Smooth muscle cell (in vitro differentiated cells): ENCODE measurements at regions not wholly inside any gene's neighbourhood (a gene's known extent, or its start where the extent isn't known, plus 50 kb on each side); places are given as distances from the start of the nearest gene placed in this dataset.

Experiments
- DNase-seq: peaks from one replicate; lab custom pipeline; 2025; ENCODE audit not compliant: unreplicated experiment; lab: John Stamatoyannopoulos, UW
- H2AFZ ChIP-seq: fragments of 200-600 bp; sonication (generic); 2 replicates; pipeline ENCODE4 v1.6.0; 2016; ENCODE audit warnings: antibody characterized with exemption, low read depth, mild to moderate bottlenecking
- H3F3A ChIP-seq: fragments of 200-600 bp; sonication (generic); 2 replicates; pipeline ENCODE4 v1.6.0; 2017; ENCODE audit warnings: antibody characterized with exemption, low read depth
- H3K27ac ChIP-seq: fragments of 200-600 bp; sonication (generic); 2 replicates; pipeline ENCODE4 v1.5.1; 2016; ENCODE audit warnings: low read depth, mild to moderate bottlenecking
- H3K27me3 ChIP-seq: fragments of 200-600 bp; sonication (generic); 2 replicates; pipeline ENCODE4 v1.6.1; 2016; ENCODE audit warnings: low read depth, mild to moderate bottlenecking
- H3K36me3 ChIP-seq: fragments of 200-600 bp; sonication (generic); 2 replicates; pipeline ENCODE4 v1.5.1; 2016; ENCODE audit warnings: low read depth
- H3K4me1 ChIP-seq: fragments of 200-600 bp; sonication (generic); 2 replicates; pipeline ENCODE4 v1.5.1; 2016; ENCODE audit warnings: low read depth
- H3K4me2 ChIP-seq: fragments of 200-600 bp; sonication (generic); 2 replicates; pipeline ENCODE4 v1.6.0; 2016; ENCODE audit warnings: mild to moderate bottlenecking
- H3K4me3 ChIP-seq: fragments of 200-600 bp; sonication (generic); 2 replicates; pipeline ENCODE4 v1.5.1; 2016; ENCODE audit warnings: mild to moderate bottlenecking
- H3K79me2 ChIP-seq: fragments of 200-600 bp; sonication (generic); 2 replicates; pipeline ENCODE4 v1.6.0; 2016; ENCODE audit warnings: low read depth, mild to moderate bottlenecking
- H3K9ac ChIP-seq: fragments of 200-600 bp; sonication (generic); 2 replicates; pipeline ENCODE4 v1.6.0; 2016; ENCODE audit warnings: low read depth
- H3K9me3 ChIP-seq: fragments of 200-600 bp; sonication (generic); replicated peaks from 2 replicates; pipeline ENCODE4 v1.5.1; 2016; ENCODE audit warnings: low read depth
- H4K20me1 ChIP-seq: fragments of 200-600 bp; sonication (generic); 2 replicates; pipeline ENCODE4 v1.6.0; 2016; ENCODE audit warnings: low read depth
- WGBS: methylation state at CpG from one replicate; pipeline ENCODE4 v1.1.7; 2016; ENCODE audit warnings: low lambda C conversion rate; 5-methylcytosine and 5-hydroxymethylcytosine counted together
- TF ChIP-seq, protein P1 (sequence below): fragments of 200-600 bp; sonication (generic); IDR thresholded peaks from 2 replicates; pipeline ENCODE4 v1.5.1; 2017; ENCODE audit warnings: borderline replicate concordance, mild to moderate bottlenecking, antibody characterized with exemption; ENCODE audit not compliant: insufficient read depth, poor library complexity, severe bottlenecking

DNA sequence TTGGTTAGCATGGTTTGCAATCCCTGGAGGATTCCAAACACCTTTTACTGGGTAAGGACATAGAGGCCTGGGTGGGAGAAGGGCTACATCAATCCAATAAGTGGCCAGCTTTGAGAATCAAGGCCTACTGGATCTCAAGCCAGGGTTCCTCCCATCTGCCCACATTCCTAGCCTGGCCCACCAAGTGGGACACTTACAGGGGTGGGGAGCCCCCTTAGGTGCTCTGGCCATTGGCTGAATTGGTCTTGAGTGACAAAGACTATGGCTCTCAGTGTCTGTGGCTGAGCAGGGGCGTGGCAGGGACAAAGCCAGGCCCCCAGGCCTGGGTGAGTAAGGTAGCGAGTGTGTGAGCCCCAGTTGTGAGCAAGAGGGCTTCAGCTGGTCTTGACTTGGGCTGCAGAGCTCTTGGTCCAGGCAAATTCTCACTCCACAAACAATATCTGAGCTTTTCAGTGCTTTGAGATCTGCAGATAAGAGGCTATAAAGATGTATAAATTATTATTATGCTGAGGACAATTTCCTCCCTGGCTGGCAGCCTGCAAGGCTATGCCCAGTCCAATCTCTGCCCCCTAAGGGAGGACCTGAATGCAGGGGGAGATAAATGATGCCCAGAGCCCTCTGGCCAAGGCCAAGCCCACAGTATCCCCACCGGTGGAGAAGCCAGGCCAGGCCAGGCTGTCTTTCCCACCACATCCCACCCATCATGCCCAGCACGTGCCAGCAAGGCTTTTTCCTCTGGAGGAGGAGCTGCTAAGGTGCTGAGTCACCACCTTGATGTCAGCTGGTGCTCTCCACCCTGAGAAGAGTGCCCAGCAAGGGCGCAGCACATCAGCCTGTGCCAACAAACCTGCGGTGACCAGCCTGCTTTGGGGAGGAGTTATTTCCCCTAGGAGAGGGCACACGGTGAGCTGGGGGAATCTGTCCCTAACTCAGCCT is 80.7 kb upstream of the DUSP5 start:
- no peak overlapping the region for H3K4me3 ChIP-seq
- no peak for DNase-seq
- no peaks in the 10 kb centered on the region for H3K27me3 ChIP-seq
- no peaks in the 10 kb centered on the region for H3F3A ChIP-seq
- no peak overlapping the region for H3K27ac ChIP-seq
- TF ChIP-seq, protein P1, sequence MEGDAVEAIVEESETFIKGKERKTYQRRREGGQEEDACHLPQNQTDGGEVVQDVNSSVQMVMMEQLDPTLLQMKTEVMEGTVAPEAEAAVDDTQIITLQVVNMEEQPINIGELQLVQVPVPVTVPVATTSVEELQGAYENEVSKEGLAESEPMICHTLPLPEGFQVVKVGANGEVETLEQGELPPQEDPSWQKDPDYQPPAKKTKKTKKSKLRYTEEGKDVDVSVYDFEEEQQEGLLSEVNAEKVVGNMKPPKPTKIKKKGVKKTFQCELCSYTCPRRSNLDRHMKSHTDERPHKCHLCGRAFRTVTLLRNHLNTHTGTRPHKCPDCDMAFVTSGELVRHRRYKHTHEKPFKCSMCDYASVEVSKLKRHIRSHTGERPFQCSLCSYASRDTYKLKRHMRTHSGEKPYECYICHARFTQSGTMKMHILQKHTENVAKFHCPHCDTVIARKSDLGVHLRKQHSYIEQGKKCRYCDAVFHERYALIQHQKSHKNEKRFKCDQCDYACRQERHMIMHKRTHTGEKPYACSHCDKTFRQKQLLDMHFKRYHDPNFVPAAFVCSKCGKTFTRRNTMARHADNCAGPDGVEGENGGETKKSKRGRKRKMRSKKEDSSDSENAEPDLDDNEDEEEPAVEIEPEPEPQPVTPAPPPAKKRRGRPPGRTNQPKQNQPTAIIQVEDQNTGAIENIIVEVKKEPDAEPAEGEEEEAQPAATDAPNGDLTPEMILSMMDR = no peak
- no peak overlapping the region for H2AFZ ChIP-seq
- no peak overlapping the region for H3K9ac ChIP-seq
- WGBS = 88% methylated on average over 7 of the region's 7 CpGs
- no peaks in the 10 kb centered on the region for H3K79me2 ChIP-seq
- H4K20me1 ChIP-seq = no peaks in the 10 kb centered on the region
- no peaks in the 10 kb centered on the region for H3K9me3 ChIP-seq
- no peak overlapping the region for H3K4me2 ChIP-seq
- H3K4me1 ChIP-seq = no peaks in the 10 kb centered on the region
- no peaks in the 10 kb centered on the region for H3K36me3 ChIP-seq

DNA sequence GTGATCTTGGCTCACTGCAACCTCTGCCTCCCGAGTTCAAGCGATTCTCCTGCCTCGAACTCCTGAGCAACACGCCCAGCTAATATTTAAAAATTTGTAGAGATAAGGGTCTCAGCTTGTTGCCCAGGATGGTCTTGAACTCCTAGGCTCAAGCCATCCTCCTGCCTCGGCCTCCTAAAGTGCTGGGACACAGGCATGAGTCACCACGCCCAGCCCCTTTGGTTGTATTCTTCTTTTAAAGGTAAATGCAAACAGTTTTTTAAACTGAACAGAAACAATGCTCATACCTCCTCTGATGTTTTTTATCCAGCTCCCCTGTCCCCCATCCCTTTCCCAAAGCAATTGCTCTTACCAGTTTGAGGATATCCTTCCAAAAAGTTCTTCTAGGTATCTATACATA is 79.5 kb upstream of the DUSP5 start:
- WGBS = 79% methylated on average over 6 of the region's 6 CpGs

DNA sequence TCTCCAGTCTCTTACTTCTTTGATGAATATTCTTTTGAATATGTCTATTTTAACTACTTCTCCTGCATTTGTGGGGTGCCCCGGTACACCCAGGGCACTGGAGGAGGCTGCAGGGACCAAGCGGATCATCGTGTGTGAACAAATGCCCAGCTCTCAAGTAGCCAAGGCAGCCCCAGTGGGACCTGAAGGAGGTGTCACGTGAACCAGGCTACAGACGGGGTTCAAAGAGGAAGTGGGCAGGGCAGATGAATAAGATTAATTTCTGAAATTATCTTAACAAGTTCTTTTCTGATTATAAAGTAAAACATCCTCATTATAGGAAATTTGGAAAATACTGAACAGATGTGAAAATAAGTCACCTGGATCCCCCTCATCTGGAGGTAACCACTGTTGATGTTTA is 78.4 kb upstream of the DUSP5 start:
- H3K27ac ChIP-seq = no peak overlapping the region

More for the DNA sequence above, 79.5 kb upstream of the DUSP5 start:
- Histone ChIP-seq H3K4me2 (no peak overlapping the region), H3K9me3 (no peaks in the 10 kb centered on the region), H3K36me3 (no peaks in the 10 kb centered on the region), H4K20me1 (no peaks in the 10 kb centered on the region), H3K79me2 (no peaks in the 10 kb centered on the region), H2AFZ (no peak overlapping the region), H3K4me1 (no peaks in the 10 kb centered on the region), H3K4me3 (no peak overlapping the region), H3K27me3 (no peaks in the 10 kb centered on the region), H3K9ac (no peak overlapping the region), H3F3A (no peaks in the 10 kb centered on the region), H3K27ac (no peak overlapping the region)
- TF ChIP-seq, protein P1 = no peak
- no peak for DNase-seq

More for the DNA sequence above, 78.4 kb upstream of the DUSP5 start:
- WGBS = 96% methylated on average over 5 of the region's 5 CpGs
- no peaks in the 10 kb centered on the region for H3K27me3 ChIP-seq
- no peaks in the 10 kb centered on the region for H3K4me1 ChIP-seq
- H3K36me3 ChIP-seq = no peaks in the 10 kb centered on the region
- H3K79me2 ChIP-seq = no peaks in the 10 kb centered on the region
- H3F3A ChIP-seq = no peaks in the 10 kb centered on the region
- H3K9ac ChIP-seq = no peak overlapping the region
- no peak overlapping the region for H3K4me3 ChIP-seq
- no peaks in the 10 kb centered on the region for H3K9me3 ChIP-seq
- H3K4me2 ChIP-seq = no peak overlapping the region
- no peak overlapping the region for H2AFZ ChIP-seq
- TF ChIP-seq, protein P1 = no peak
- DNase-seq = no peak
- H4K20me1 ChIP-seq = no peaks in the 10 kb centered on the region
